Brain microvascular endothelial cell (primary cell): ENCODE measurements at regions not wholly inside any gene's neighbourhood (a gene's known extent, or its start where the extent isn't known, plus 50 kb on each side); places are given as distances from the start of the nearest gene placed in this dataset.

Experiments used
- DNase-seq: peaks from one replicate; pipeline ENCODE4 v3.0.0-alpha.2; 2020
- H3K27ac ChIP-seq: fragments of 250-450 bp; sonication (Bioruptor Pico); 2 replicates; pipeline ENCODE4 v1.5.1; 2020; ENCODE audit warnings: mild to moderate bottlenecking, moderate library complexity
- H3K27me3 ChIP-seq: fragments of 250-450 bp; sonication (Bioruptor Pico); replicated peaks from 2 replicates; pipeline ENCODE4 v1.5.1; 2020; ENCODE audit warnings: mild to moderate bottlenecking
- H3K36me3 ChIP-seq: fragments of 250-450 bp; sonication (Bioruptor Pico); replicated peaks from 2 replicates; pipeline ENCODE4 v1.5.1; 2020; ENCODE audit warnings: mild to moderate bottlenecking
- H3K4me3 ChIP-seq: 2 replicates; pipeline ENCODE4 v1.5.1; 2011; ENCODE audit warnings: low read depth, mild to moderate bottlenecking, control low read depth, low read length, moderate library complexity
- CTCF ChIP-seq: IDR thresholded peaks from 2 replicates; pipeline ENCODE4 v1.5.1; 2011; ENCODE audit warnings: low read depth, mild to moderate bottlenecking, moderate library complexity, low read length, control low read depth, inconsistent platforms; ENCODE audit errors: missing control alignments
- in situ Hi-C: cut with HindIII; loops from 2 replicates; pipeline ENCODE4 v1.10.0; 2017; ENCODE audit warnings: low sequenced_read_pairs, low pct_ligation_motif_present

GRCh38 chr2:38230756-38231155 lies 146.3 kb downstream of the ATL2 start:
- no peak for DNase-seq
- TF ChIP-seq CTCF, result no peak
- no peaks in the 10 kb centered on the region for H3K27me3 ChIP-seq
- H3K4me3 ChIP-seq, result no peak overlapping the region
- no peaks in the 10 kb centered on the region for H3K36me3 ChIP-seq
- in situ Hi-C loops, result no loop called here
- no peak overlapping the region for H3K27ac ChIP-seq

GRCh38 chr2:38228753-38229152 lies 148.3 kb downstream of the ATL2 start:
- DNase-seq, result no peak
- H3K4me3 ChIP-seq, result no peak overlapping the region
- in situ Hi-C loops, result no loop called here
- H3K27me3 ChIP-seq, result no peaks in the 10 kb centered on the region
- H3K36me3 ChIP-seq, result no peaks in the 10 kb centered on the region
- TF ChIP-seq CTCF, result no peak
- H3K27ac ChIP-seq, result no peak overlapping the region

GRCh38 chr2:38224821-38225437 lies 149.0 kb upstream of the CYP1B1 start:
- TF ChIP-seq CTCF, result no peak
- no peak overlapping the region for H3K27ac ChIP-seq
- no peaks in the 10 kb centered on the region for H3K27me3 ChIP-seq
- no peak overlapping the region for H3K4me3 ChIP-seq
- in situ Hi-C loops, result no loop called here
- no peaks in the 10 kb centered on the region for H3K36me3 ChIP-seq
- DNase-seq, result no peak

GRCh38 chr2:38224181-38224580 lies 148.2 kb upstream of the CYP1B1 start:
- no peak for TF ChIP-seq CTCF
- in situ Hi-C loops, result no loop called here
- no peak overlapping the region for H3K27ac ChIP-seq
- H3K4me3 ChIP-seq, result no peak overlapping the region
- no peak for DNase-seq
- no peaks in the 10 kb centered on the region for H3K27me3 ChIP-seq
- no peaks in the 10 kb centered on the region for H3K36me3 ChIP-seq

GRCh38 chr2:38223256-38223655 lies 147.3 kb upstream of the CYP1B1 start:
- Histone ChIP-seq H3K4me3 (no peak overlapping the region), H3K27me3 (no peaks in the 10 kb centered on the region), H3K27ac (no peak overlapping the region), H3K36me3 (no peaks in the 10 kb centered on the region)
- no peak for TF ChIP-seq CTCF
- in situ Hi-C loops, result no loop called here
- DNase-seq, result no peak

- no peak for DNase-seq
- H3K27me3 ChIP-seq, result no peaks in the 10 kb centered on the region
- in situ Hi-C loops, result no loop called here
- H3K36me3 ChIP-seq, result no peaks in the 10 kb centered on the region
- no peak overlapping the region for H3K27ac ChIP-seq
- no peak overlapping the region for H3K4me3 ChIP-seq
- TF ChIP-seq CTCF, result no peak
These were observed 144.2 kb upstream of the CYP1B1 start for GRCh38 chr2:38220164-38220563.
